Peyer's patch (tissue), 4 donors: ENCODE measurements at regions not wholly inside any gene's neighbourhood (a gene's known extent, or its start where the extent isn't known, plus 50 kb on each side); places are given as distances from the start of the nearest gene placed in this dataset.

Source experiments
- POLR2A ChIP-seq, 2 donors: fragments of 450-650 bp; IDR thresholded peaks; one replicate each; pipeline ENCODE4 v1.5.1; 2017; ENCODE audit warnings: antibody characterized with exemption in 2 of 2, mild to moderate bottlenecking in 2 of 2, moderate library complexity in 2 of 2
- TF ChIP-seq, protein P1 (sequence below), 6 experiments: fragments of 450-650 bp in 4 of 6; fragments of 200-600 bp in 2 of 6; sonication (generic) in 1 of 6; IDR thresholded peaks; one replicate each; pipeline ENCODE4 v1.5.1; 2017 to 2019; ENCODE audit warnings: antibody characterized with exemption in 6 of 6, mild to moderate bottlenecking in 3 of 6, moderate library complexity in 1 of 6

GRCh38 chr13:106385654-106386053 is 149.8 kb downstream of the EFNB2 start:
- TF ChIP-seq, protein P1, sequence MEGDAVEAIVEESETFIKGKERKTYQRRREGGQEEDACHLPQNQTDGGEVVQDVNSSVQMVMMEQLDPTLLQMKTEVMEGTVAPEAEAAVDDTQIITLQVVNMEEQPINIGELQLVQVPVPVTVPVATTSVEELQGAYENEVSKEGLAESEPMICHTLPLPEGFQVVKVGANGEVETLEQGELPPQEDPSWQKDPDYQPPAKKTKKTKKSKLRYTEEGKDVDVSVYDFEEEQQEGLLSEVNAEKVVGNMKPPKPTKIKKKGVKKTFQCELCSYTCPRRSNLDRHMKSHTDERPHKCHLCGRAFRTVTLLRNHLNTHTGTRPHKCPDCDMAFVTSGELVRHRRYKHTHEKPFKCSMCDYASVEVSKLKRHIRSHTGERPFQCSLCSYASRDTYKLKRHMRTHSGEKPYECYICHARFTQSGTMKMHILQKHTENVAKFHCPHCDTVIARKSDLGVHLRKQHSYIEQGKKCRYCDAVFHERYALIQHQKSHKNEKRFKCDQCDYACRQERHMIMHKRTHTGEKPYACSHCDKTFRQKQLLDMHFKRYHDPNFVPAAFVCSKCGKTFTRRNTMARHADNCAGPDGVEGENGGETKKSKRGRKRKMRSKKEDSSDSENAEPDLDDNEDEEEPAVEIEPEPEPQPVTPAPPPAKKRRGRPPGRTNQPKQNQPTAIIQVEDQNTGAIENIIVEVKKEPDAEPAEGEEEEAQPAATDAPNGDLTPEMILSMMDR (IDR thresholded peaks at IDR 0.05): no peak
- TF ChIP-seq POLR2A (IDR thresholded peaks at IDR 0.05): no peak
